Esophagus (tissue), 2 donors: ENCODE measurements at regions not wholly inside any gene's neighbourhood (a gene's known extent, or its start where the extent isn't known, plus 50 kb on each side); places are given as distances from the start of the nearest gene placed in this dataset.
"Not testable (repeated sequence)": the region's sequence is repeated elsewhere in the genome, so short reads cannot be mapped to it uniquely, and the experiment has no call there.

Experiments
- H3K27ac ChIP-seq, 2 donors: one replicate each; pipeline ENCODE4 v1.5.1; 2013; ENCODE audit warnings: low read depth in 2 of 2, mild to moderate bottlenecking in 2 of 2, inconsistent platforms in 1 of 2, low read length in 1 of 2, moderate library complexity in 1 of 2
- H3K27me3 ChIP-seq, 2 donors: one replicate each; pipeline ENCODE4 v1.6.1; 2013; ENCODE audit warnings: low read length in 2 of 2, control low read depth in 1 of 2, mild to moderate bottlenecking in 1 of 2; ENCODE audit not compliant: insufficient read depth in 2 of 2, control insufficient read depth in 1 of 2
- H3K36me3 ChIP-seq, 2 donors: one replicate each; pipeline ENCODE4 v1.6.1; 2013; ENCODE audit warnings: low read length in 1 of 2; ENCODE audit not compliant: control insufficient read depth in 2 of 2, insufficient read depth in 2 of 2
- H3K4me1 ChIP-seq, 2 donors: one replicate each; pipeline ENCODE4 v1.6.1; 2013; ENCODE audit warnings: low read length in 1 of 2; ENCODE audit not compliant: control insufficient read depth in 2 of 2, insufficient read depth in 2 of 2
- H3K4me3 ChIP-seq, 2 donors: one replicate each; pipeline ENCODE4 v1.5.1; 2013; ENCODE audit warnings: low read length in 2 of 2, mild to moderate bottlenecking in 2 of 2, low read depth in 1 of 2, moderate library complexity in 1 of 2
- H3K9me3 ChIP-seq, 2 donors: one replicate each; pipeline ENCODE4 v1.6.1; 2013; ENCODE audit warnings: mild to moderate bottlenecking in 2 of 2, low read depth in 1 of 2, low read length in 1 of 2, moderate library complexity in 1 of 2; ENCODE audit not compliant: control insufficient read depth in 2 of 2, insufficient read depth in 1 of 2
- WGBS, 2 donors: extraction: QIAGEN DNeasy Blood & Tissue Kit; methylation state at CpG; one replicate each; pipeline ENCODE4 v1.1.7; 2013; 5-methylcytosine and 5-hydroxymethylcytosine counted together
- donor health status: healthy with polysubstance abuse.
- donor health status: Bipolar disorder and iron deficiency.

DNA sequence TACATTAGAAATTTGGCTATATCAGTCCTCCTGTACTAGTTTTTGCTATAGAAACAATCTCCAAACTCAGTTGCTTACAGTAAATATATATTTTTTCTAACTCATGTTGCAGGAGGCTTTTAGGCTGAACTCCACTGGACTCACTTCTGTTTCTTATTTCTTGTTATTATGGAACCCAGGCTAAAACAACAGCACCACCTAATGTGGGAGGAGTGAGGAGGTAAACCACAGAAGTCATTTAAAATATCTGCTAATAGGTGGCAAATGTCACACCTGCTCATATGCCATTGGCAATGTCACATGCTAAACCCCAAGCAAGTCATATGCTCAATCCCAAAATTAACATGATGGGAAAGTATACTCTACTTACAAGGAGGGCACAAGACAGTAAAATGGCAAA, 462.2 kb downstream of the PLOD2 start:
- no peaks in the 10 kb centered on the region for H3K9me3 ChIP-seq
- H3K27ac ChIP-seq: no peak overlapping the region
- H3K4me1 ChIP-seq: no peaks in the 10 kb centered on the region
- H3K4me3 ChIP-seq: peak overlapping the region in 1 of 2 donors; percentile 46
- no peaks in the 10 kb centered on the region for H3K27me3 ChIP-seq
- no peaks in the 10 kb centered on the region for H3K36me3 ChIP-seq

DNA sequence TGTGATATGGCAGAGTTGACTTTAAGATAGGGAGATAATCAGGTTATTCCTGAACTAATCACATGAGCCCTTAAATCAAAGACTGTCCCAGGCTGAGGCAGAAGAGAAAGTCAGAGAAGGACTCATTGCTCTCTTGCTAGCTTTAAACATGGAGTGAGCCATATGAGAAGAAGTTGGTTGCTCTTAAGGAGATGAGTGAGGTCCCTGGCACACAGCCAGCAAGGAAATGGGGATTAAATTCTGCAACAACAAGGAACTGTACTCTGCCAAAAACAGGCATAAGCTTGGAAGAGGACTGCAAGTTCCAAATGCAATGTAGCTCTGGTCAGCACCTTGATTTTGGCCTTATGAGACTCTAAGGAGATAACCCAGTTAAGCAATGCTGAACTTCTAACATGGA, 457.0 kb downstream of the PLOD2 start:
- Histone ChIP-seq H3K27ac (no peak overlapping the region), H3K4me3 (no peak overlapping the region), H3K36me3 (no peaks in the 10 kb centered on the region), H3K9me3 (no peaks in the 10 kb centered on the region), H3K4me1 (no peaks in the 10 kb centered on the region), H3K27me3 (no peaks in the 10 kb centered on the region)

DNA sequence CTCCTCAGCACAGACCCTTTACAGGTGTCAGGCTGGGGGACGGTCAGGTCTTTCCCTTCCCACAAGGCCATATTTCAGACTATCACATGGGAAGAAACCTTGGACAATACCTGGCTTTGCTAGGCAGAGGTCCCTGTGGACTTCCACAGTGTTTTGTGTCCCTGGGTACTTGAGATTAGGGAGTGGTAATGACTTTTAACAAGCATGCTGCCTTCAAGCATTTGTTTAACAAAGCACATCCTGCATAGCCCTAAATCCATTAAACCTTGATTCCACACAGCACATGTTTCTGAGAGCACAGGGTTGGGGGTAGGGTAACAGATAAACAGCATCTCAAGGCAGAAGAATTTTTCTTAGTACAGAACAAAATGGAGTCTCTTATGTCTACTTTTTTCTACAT, 451.2 kb downstream of the PLOD2 start:
- H3K4me3 ChIP-seq: not testable (repeated sequence)
- WGBS, 2 donors: 57 to 84% methylated on average over 1 of the region's 1 CpG

DNA sequence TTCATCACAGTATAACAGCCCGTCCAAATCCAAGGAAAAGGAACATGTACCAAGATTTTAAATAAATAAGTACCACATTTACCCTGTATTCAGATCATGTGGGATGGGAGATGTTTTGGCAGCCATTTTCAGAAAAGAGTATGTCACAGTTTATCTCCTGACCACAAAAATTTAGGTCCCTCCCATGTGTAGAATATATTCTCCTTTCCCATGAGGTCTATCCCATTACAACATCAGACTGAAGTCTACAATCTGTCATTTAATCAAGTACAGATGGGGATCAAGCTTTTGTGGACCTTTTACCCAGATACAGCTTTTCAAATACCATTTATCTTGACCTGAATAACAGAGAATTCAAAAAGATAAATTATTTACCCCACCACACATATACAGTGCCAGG, 444.5 kb downstream of the PLOD2 start:
- Histone ChIP-seq H3K4me1 (no peaks in the 10 kb centered on the region), H3K4me3 (no peak overlapping the region), H3K27ac (no peak overlapping the region), H3K27me3 (no peaks in the 10 kb centered on the region), H3K9me3 (no peaks in the 10 kb centered on the region), H3K36me3 (no peaks in the 10 kb centered on the region)
- 81 to 91% methylated on average over 1 of the region's 1 CpG for WGBS, 2 donors

More for the DNA sequence above, 451.2 kb downstream of the PLOD2 start:
- not testable (repeated sequence) for H3K36me3 ChIP-seq, H3K27me3 ChIP-seq, H3K9me3 ChIP-seq, H3K4me1 ChIP-seq, H3K27ac ChIP-seq

DNA sequence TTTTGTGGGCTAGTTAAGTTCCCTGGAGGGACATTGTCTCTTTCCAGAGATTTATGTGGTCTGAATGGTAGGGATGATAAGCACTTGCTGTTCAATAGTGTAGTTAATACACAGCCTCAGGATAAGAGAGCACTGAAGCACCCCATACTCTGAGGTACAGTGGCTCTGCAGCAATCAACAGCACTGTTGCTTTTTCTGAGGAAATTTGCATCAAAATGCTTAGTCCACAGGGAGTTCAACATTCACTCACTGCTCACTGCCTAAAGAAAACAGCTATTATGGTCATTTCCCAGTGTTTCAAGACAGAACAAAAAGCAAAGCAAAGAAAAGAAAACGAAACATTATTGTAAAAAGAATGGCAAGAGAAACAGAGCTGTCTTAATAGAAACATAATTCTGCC, 441.9 kb downstream of the PLOD2 start:
- 74 to 92% methylated on average over 1 of the region's 1 CpG for WGBS, 2 donors
- Histone ChIP-seq H3K27ac (no peak overlapping the region), H3K4me1 (no peaks in the 10 kb centered on the region), H3K27me3 (no peaks in the 10 kb centered on the region), H3K36me3 (no peaks in the 10 kb centered on the region), H3K9me3 (no peaks in the 10 kb centered on the region), H3K4me3 (no peak overlapping the region)

DNA sequence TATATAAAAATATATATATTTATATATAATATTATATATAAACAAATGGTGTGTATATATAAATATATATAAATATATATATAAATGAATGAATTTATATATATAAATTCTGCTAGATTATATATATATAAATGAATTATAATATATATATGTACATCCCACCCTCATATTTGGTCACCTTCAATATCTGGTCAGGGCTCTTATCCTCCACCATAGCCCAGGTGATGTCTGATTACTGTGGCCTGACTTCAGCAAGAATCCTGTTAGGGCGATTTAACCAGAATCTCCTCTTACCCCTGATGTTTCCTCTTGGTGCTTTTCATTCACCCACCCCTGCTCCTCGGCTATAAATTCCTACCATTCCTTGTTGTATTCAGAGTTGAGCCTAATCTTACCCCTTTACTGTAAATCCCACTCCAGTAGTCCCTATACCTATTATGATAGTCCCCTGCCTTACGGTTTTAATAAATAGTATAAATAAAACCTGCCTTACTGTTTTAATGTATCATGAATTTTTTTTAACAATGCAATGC, 439.6 kb downstream of the PLOD2 start:
- H3K4me1 ChIP-seq: no peaks in the 10 kb centered on the region
- no peaks in the 10 kb centered on the region for H3K36me3 ChIP-seq
- no peaks in the 10 kb centered on the region for H3K9me3 ChIP-seq
- WGBS, 2 donors: 91 to 92% methylated on average over 3 of the region's 3 CpGs
- no peak overlapping the region for H3K27ac ChIP-seq
- no peak overlapping the region for H3K4me3 ChIP-seq
- H3K27me3 ChIP-seq: no peaks in the 10 kb centered on the region

DNA sequence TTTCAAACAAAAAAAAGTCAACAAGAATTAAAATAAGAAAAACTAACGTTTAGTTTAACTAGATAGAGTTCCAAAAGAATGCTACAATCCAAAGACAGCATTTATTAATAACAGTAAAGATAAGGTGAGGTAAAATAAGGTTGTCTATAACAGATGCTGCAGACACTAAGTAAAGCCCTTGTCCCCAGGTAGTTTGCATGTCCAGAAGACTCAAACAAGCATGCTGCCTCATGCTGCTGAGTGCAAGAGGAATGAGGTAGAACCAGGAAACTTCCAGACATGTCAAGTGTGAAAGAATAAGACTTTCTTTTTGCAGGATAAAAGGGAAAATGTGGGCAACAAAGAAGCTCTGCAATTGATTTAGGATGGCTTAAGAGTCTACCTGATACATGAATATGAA, 439.2 kb downstream of the PLOD2 start:
- Histone ChIP-seq H3K4me1 (no peaks in the 10 kb centered on the region), H3K36me3 (no peaks in the 10 kb centered on the region), H3K9me3 (no peaks in the 10 kb centered on the region), H3K27me3 (no peaks in the 10 kb centered on the region), H3K4me3 (no peak overlapping the region), H3K27ac (no peak overlapping the region)
- WGBS, 2 donors: 70 to 76% methylated on average over 1 of the region's 1 CpG

DNA sequence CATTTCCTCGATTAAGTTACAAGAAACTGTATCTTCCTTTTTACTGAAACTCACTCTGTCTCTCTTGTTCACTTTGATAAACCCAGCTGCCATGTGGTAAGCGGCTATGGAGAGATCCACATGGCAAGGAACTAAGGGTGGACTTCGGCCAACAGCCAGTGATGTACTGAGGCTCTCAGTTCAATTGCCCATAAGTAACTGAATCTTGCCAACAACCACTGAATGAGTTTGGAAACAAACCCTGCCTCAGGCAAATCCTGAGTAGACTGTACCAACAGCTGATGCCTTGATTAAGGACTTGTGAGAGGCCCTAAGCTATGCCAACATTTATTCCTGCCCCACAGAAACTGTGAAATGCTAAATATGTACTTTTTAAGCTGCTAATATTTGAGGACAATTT, 433.5 kb downstream of the PLOD2 start:
- no peak overlapping the region for H3K27ac ChIP-seq
- no peak overlapping the region for H3K4me3 ChIP-seq
- H3K36me3 ChIP-seq: no peaks in the 10 kb centered on the region
- no peaks in the 10 kb centered on the region for H3K4me1 ChIP-seq
- no peaks in the 10 kb centered on the region for H3K27me3 ChIP-seq
- WGBS, 2 donors: 87 to 89% methylated on average over 3 of the region's 3 CpGs
- H3K9me3 ChIP-seq: no peaks in the 10 kb centered on the region

DNA sequence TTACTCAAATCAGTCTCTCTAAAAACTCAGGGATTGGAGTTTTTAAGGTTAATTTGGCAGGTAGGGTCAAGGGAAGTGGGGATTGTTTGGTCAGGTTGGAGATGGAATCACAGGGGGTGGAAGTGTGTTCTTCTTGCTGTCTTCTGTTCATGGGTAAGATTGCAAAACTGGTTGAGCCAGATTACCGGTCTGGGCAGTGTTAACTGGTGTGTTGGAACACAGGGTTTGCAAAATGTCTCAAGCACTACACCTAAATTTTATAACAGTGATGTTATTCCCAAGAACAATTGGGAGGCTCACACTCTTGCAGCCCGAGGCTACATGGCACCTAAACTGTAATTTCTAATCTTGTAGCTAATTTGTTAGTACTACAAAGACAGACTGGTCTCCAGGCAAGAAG, 425.4 kb downstream of the PLOD2 start:
- no peaks in the 10 kb centered on the region for H3K27me3 ChIP-seq
- no peaks in the 10 kb centered on the region for H3K4me1 ChIP-seq
- WGBS, 2 donors: 31 to 50% methylated on average over 2 of the region's 2 CpGs
- H3K9me3 ChIP-seq: no peaks in the 10 kb centered on the region
- H3K27ac ChIP-seq: no peak overlapping the region
- H3K4me3 ChIP-seq: no peak overlapping the region
- H3K36me3 ChIP-seq: no peaks in the 10 kb centered on the region

DNA sequence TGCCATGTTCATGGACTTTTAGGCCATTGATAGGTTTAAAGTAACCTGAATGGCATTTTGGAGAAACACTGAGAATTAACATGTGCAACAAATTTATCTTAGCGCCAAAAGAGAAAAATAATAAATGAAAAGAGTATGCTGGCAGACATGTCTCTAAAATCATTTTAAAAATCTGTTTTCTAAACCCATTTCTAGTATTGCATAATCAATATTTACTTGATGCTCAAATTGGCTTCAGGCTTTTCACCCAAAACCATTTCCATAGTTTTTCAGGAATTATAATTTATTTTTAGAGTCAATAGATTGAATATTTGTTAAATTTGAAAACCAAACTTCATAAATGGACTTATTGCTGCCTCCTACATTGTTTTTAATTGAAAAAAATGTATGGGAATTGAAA, 423.0 kb downstream of the PLOD2 start:
- no peak overlapping the region for H3K27ac ChIP-seq
- no peaks in the 10 kb centered on the region for H3K4me1 ChIP-seq
- H3K9me3 ChIP-seq: no peaks in the 10 kb centered on the region
- H3K27me3 ChIP-seq: no peaks in the 10 kb centered on the region
- no peaks in the 10 kb centered on the region for H3K36me3 ChIP-seq
- H3K4me3 ChIP-seq: no peak overlapping the region
- 100% methylated on average over 1 of the region's 1 CpG for WGBS, 2 donors
